K562 (cell line): ENCODE measurements at regions not wholly inside any gene's neighbourhood (a gene's known extent, or its start where the extent isn't known, plus 50 kb on each side); places are given as distances from the start of the nearest gene placed in this dataset.

ENCODE experiments used
- ARID1B ChIP-seq: fragments of 450-650 bp; IDR thresholded peaks from 2 replicates; pipeline ENCODE4 v1.6.1; 2016; ENCODE audit warnings: antibody characterized with exemption, mild to moderate bottlenecking, inconsistent platforms
- BRF1 ChIP-seq: IDR thresholded peaks from 3 replicates; pipeline ENCODE4 v1.6.1; 2011; ENCODE audit warnings: borderline replicate concordance, mild to moderate bottlenecking; ENCODE audit not compliant: insufficient read length; ENCODE audit errors: extremely low read depth
- CBX1 ChIP-seq: sonication (generic); IDR thresholded peaks from 2 replicates; pipeline ENCODE4 v1.6.1; 2016; ENCODE audit warnings: antibody characterized with exemption, low read depth, mild to moderate bottlenecking
- CBX3 ChIP-seq, 2 experiments: IDR thresholded peaks; 1 replicate in 1 of 2; 2 replicates in 1 of 2; pipeline ENCODE4 v1.6.1; 2012; ENCODE audit warnings: inconsistent platforms in 2 of 2, low read length in 2 of 2, borderline replicate concordance in 1 of 2, control low read depth in 1 of 2
- E2F5 ChIP-seq: sonication (generic); formaldehyde crosslinking; IDR thresholded peaks from 2 replicates; pipeline ENCODE4 v1.8.0; 2022; ENCODE audit warnings: mild to moderate bottlenecking, missing genetic modification reagents
- FOXK1 ChIP-seq: sonication (generic); formaldehyde crosslinking; IDR thresholded peaks from 2 replicates; pipeline ENCODE4 v1.8.0; 2022; ENCODE audit warnings: missing genetic modification reagents, mild to moderate bottlenecking, borderline replicate concordance
- HCFC1 ChIP-seq: IDR thresholded peaks from 2 replicates; pipeline ENCODE4 v1.6.1; 2012; ENCODE audit warnings: low read depth, low read length, improper control_type of control experiment
- RFX7 ChIP-seq: fragments of 250-450 bp; sonication (Bioruptor Pico); IDR thresholded peaks from 2 replicates; pipeline ENCODE4 v1.5.1; 2021; ENCODE audit warnings: mild to moderate bottlenecking
- SPI1 ChIP-seq: IDR thresholded peaks from 2 replicates; pipeline ENCODE4 v1.6.1; 2011; ENCODE audit warnings: low read depth, low read length, control low read depth, borderline replicate concordance
- SREBF1 ChIP-seq: fragments of 150-350 bp; IDR thresholded peaks from 2 replicates; pipeline ENCODE4 v1.6.1; 2014; ENCODE audit warnings: antibody characterized with exemption, low read depth, low read length, borderline replicate concordance
- ZNF707 ChIP-seq: fragments of 250-450 bp; sonication (Bioruptor Pico); conservative IDR thresholded peaks from 2 replicates; pipeline ENCODE4 v1.8.0; 2022; ENCODE audit warnings: inconsistent platforms, mild to moderate bottlenecking, moderate library complexity
- TF ChIP-seq, protein P1 (sequence below): fragments of 250-450 bp; sonication (Bioruptor Pico); IDR thresholded peaks from 2 replicates; pipeline ENCODE4 v1.4.0; 2020; ENCODE audit warnings: mild to moderate bottlenecking
- TF ChIP-seq, protein P2 (sequence below), 2 experiments: fragments of 450-650 bp; conservative IDR thresholded peaks; 2 replicates each; pipeline ENCODE4 v1.6.1; 2017; ENCODE audit warnings: mild to moderate bottlenecking in 2 of 2, moderate library complexity in 2 of 2
- TF ChIP-seq, protein P3 (sequence below): fragments of 250-450 bp; sonication (Bioruptor Pico); IDR thresholded peaks from 2 replicates; pipeline ENCODE4 v1.4.0; 2020
- TF ChIP-seq, protein P4 (sequence below): fragments of 200-400 bp; formaldehyde crosslinking; IDR thresholded peaks from 2 replicates; pipeline ENCODE4 v1.6.1; 2017; ENCODE audit warnings: mild to moderate bottlenecking, low read depth, low read length, moderate library complexity

DNA sequence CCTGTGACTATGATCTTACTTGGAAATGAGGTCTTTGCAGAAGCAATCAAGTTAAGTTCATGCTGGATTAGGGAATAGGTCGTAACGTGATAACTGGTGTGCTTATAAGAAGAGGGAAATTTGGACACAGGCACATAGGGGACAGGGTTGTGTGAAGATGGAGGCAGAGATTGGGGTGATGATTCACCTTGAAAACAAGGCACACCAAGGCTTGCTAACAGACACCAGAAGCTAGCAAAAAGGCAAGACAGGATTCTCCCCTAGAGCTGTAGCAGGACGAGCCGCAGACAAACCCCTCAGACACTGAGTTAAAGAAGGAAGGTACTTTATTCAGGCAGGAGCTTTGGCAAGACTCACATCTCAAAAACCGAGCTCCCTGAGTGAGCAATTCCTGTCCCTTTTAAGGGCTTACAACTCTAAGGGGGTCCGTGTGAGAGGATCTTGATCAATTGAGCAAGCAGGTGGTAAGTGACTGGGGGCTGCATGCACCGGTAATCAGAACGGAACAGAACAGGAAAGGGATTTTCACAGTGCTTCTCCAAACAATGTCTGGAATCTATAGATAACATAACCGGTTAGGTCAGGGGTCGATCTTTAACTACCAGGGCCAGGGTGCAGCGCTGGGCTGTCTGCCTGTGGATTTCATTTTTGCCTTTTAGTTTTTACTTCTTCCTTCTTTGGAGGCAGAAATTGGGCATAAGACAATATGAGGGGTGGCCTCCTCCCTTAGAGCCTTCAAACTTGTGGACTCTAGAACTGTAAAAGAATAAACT is 57.5 kb upstream of the S1PR3 start (continued):
- peak; percentile 91 for TF ChIP-seq ZNF707 (CRISPR knock-in tag)
- TF ChIP-seq HCFC1: no peak
- TF ChIP-seq, protein P1, sequence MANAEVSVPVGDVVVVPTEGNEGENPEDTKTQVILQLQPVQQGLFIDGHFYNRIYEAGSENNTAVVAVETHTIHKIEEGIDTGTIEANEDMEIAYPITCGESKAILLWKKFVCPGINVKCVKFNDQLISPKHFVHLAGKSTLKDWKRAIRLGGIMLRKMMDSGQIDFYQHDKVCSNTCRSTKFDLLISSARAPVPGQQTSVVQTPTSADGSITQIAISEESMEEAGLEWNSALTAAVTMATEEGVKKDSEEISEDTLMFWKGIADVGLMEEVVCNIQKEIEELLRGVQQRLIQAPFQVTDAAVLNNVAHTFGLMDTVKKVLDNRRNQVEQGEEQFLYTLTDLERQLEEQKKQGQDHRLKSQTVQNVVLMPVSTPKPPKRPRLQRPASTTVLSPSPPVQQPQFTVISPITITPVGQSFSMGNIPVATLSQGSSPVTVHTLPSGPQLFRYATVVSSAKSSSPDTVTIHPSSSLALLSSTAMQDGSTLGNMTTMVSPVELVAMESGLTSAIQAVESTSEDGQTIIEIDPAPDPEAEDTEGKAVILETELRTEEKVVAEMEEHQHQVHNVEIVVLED (CRISPR knock-in tag): no peak
- TF ChIP-seq, protein P2, sequence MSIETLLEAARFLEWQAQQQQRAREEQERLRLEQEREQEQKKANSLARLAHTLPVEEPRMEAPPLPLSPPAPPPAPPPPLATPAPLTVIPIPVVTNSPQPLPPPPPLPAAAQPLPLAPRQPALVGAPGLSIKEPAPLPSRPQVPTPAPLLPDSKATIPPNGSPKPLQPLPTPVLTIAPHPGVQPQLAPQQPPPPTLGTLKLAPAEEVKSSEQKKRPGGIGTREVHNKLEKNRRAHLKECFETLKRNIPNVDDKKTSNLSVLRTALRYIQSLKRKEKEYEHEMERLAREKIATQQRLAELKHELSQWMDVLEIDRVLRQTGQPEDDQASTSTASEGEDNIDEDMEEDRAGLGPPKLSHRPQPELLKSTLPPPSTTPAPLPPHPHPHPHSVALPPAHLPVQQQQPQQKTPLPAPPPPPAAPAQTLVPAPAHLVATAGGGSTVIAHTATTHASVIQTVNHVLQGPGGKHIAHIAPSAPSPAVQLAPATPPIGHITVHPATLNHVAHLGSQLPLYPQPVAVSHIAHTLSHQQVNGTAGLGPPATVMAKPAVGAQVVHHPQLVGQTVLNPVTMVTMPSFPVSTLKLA (conservative IDR thresholded peaks at IDR 0.05): 0 out of 4 replicates have a peak, but pooled peaks of 1 of the 2 experiments have one; percentile 16
- TF ChIP-seq E2F5 (CRISPR knock-in tag): no peak
- TF ChIP-seq, protein P3, sequence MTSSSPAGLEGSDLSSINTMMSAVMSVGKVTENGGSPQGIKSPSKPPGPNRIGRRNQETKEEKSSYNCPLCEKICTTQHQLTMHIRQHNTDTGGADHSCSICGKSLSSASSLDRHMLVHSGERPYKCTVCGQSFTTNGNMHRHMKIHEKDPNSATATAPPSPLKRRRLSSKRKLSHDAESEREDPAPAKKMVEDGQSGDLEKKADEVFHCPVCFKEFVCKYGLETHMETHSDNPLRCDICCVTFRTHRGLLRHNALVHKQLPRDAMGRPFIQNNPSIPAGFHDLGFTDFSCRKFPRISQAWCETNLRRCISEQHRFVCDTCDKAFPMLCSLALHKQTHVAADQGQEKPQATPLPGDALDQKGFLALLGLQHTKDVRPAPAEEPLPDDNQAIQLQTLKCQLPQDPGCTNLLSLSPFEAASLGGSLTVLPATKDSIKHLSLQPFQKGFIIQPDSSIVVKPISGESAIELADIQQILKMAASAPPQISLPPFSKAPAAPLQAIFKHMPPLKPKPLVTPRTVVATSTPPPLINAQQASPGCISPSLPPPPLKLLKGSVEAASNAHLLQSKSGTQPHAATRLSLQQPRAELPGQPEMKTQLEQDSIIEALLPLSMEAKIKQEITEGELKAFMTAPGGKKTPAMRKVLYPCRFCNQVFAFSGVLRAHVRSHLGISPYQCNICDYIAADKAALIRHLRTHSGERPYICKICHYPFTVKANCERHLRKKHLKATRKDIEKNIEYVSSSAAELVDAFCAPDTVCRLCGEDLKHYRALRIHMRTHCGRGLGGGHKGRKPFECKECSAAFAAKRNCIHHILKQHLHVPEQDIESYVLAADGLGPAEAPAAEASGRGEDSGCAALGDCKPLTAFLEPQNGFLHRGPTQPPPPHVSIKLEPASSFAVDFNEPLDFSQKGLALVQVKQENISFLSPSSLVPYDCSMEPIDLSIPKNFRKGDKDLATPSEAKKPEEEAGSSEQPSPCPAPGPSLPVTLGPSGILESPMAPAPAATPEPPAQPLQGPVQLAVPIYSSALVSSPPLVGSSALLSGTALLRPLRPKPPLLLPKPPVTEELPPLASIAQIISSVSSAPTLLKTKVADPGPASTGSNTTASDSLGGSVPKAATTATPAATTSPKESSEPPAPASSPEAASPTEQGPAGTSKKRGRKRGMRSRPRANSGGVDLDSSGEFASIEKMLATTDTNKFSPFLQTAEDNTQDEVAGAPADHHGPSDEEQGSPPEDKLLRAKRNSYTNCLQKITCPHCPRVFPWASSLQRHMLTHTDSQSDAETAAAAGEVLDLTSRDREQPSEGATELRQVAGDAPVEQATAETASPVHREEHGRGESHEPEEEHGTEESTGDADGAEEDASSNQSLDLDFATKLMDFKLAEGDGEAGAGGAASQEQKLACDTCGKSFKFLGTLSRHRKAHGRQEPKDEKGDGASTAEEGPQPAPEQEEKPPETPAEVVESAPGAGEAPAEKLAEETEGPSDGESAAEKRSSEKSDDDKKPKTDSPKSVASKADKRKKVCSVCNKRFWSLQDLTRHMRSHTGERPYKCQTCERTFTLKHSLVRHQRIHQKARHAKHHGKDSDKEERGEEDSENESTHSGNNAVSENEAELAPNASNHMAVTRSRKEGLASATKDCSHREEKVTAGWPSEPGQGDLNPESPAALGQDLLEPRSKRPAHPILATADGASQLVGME (CRISPR knock-in tag): no peak
- no peak for TF ChIP-seq RFX7
- no peak for TF ChIP-seq CBX1
- no peak for TF ChIP-seq BRF1
- no peak for TF ChIP-seq SPI1
- no peak for TF ChIP-seq CBX3 (IDR thresholded peaks at IDR 0.05; ENCODE audit: borderline replicate concordance in 1 of 2, low read length in 2 of 2)
- TF ChIP-seq, protein P4, sequence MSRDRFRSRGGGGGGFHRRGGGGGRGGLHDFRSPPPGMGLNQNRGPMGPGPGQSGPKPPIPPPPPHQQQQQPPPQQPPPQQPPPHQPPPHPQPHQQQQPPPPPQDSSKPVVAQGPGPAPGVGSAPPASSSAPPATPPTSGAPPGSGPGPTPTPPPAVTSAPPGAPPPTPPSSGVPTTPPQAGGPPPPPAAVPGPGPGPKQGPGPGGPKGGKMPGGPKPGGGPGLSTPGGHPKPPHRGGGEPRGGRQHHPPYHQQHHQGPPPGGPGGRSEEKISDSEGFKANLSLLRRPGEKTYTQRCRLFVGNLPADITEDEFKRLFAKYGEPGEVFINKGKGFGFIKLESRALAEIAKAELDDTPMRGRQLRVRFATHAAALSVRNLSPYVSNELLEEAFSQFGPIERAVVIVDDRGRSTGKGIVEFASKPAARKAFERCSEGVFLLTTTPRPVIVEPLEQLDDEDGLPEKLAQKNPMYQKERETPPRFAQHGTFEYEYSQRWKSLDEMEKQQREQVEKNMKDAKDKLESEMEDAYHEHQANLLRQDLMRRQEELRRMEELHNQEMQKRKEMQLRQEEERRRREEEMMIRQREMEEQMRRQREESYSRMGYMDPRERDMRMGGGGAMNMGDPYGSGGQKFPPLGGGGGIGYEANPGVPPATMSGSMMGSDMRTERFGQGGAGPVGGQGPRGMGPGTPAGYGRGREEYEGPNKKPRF: no peak
- TF ChIP-seq SREBF1: no peak
- TF ChIP-seq FOXK1 (CRISPR knock-in tag): no peak
- TF ChIP-seq ARID1B: peak; percentile 92
